T-helper 1 cell treated with Interleukin-12 subunit alpha and Interleukin-12 subunit beta and Interleukin-4 antibody, amounts not matched to agents 30 μg/mL and 1 μg/mL, for 36 hours (primary cell): ENCODE measurements at regions not wholly inside any gene's neighbourhood (a gene's known extent, or its start where the extent isn't known, plus 50 kb on each side); places are given as distances from the start of the nearest gene placed in this dataset.

Source experiments
- H3K27ac Mint-ChIP-seq: one replicate; pipeline ENCODE4 v1.8.0; 2021; ENCODE audit warnings: mild to moderate bottlenecking, mixed read lengths
- H3K27me3 Mint-ChIP-seq: one replicate; pipeline ENCODE4 v1.8.0; 2021; ENCODE audit warnings: low read depth, mixed read lengths
- H3K36me3 Mint-ChIP-seq: one replicate; pipeline ENCODE4 v1.8.0; 2021; ENCODE audit warnings: low read depth, mixed read lengths
- H3K4me1 Mint-ChIP-seq: one replicate; pipeline ENCODE4 v1.8.0; 2021; ENCODE audit warnings: low read depth, mixed read lengths
- H3K4me3 Mint-ChIP-seq: one replicate; pipeline ENCODE4 v1.8.0; 2021; ENCODE audit warnings: mild to moderate bottlenecking, moderate library complexity, mixed read lengths
- H3K9me3 Mint-ChIP-seq: one replicate; pipeline ENCODE4 v1.8.0; 2021; ENCODE audit warnings: mixed read lengths

- no peak overlapping the region for H3K4me3 Mint-ChIP-seq
- H3K36me3 Mint-ChIP-seq, result no peaks in the 10 kb centered on the region
- H3K4me1 Mint-ChIP-seq, result no peaks in the 10 kb centered on the region
- H3K27me3 Mint-ChIP-seq, result no peaks in the 10 kb centered on the region
- H3K9me3 Mint-ChIP-seq, result peaks cover 3% of the 10 kb centered on the region
- H3K27ac Mint-ChIP-seq, result no peak overlapping the region
Observed at GRCh38 chr4:178799204-178799603, 1357.0 kb upstream of the AGA start.

GRCh38 chr4:178808106-178808505 is 1365.9 kb upstream of the AGA start:
- H3K4me3 Mint-ChIP-seq, result no peak overlapping the region
- H3K9me3 Mint-ChIP-seq, result no peaks in the 10 kb centered on the region
- H3K27ac Mint-ChIP-seq, result no peak overlapping the region
- no peaks in the 10 kb centered on the region for H3K4me1 Mint-ChIP-seq
- H3K27me3 Mint-ChIP-seq, result no peaks in the 10 kb centered on the region
- H3K36me3 Mint-ChIP-seq, result no peaks in the 10 kb centered on the region

GRCh38 chr4:178809921-178810320 is 1367.7 kb upstream of the AGA start:
- Mint-ChIP-seq H3K27ac (no peak overlapping the region), H3K27me3 (no peaks in the 10 kb centered on the region)

GRCh38 chr4:178811356-178811755 is 1369.1 kb upstream of the AGA start:
- no peaks in the 10 kb centered on the region for H3K36me3 Mint-ChIP-seq
- H3K9me3 Mint-ChIP-seq, result no peaks in the 10 kb centered on the region
- H3K4me1 Mint-ChIP-seq, result no peaks in the 10 kb centered on the region
- no peak overlapping the region for H3K4me3 Mint-ChIP-seq
- no peak overlapping the region for H3K27ac Mint-ChIP-seq
- H3K27me3 Mint-ChIP-seq, result no peaks in the 10 kb centered on the region

More at GRCh38 chr4:178809921-178810320, 1367.7 kb upstream of the AGA start:
- Mint-ChIP-seq H3K36me3 (no peaks in the 10 kb centered on the region), H3K4me3 (no peak overlapping the region), H3K9me3 (no peaks in the 10 kb centered on the region), H3K4me1 (no peaks in the 10 kb centered on the region)

- H3K27me3 Mint-ChIP-seq, result no peaks in the 10 kb centered on the region
- no peaks in the 10 kb centered on the region for H3K9me3 Mint-ChIP-seq
- H3K36me3 Mint-ChIP-seq, result no peaks in the 10 kb centered on the region
- no peak overlapping the region for H3K4me3 Mint-ChIP-seq
- H3K4me1 Mint-ChIP-seq, result no peaks in the 10 kb centered on the region
- H3K27ac Mint-ChIP-seq, result no peak overlapping the region
Observed at GRCh38 chr4:178812866-178813265, 1370.6 kb upstream of the AGA start.

GRCh38 chr4:178814908-178815307 is 1372.7 kb upstream of the AGA start:
- Mint-ChIP-seq H3K4me1 (no peaks in the 10 kb centered on the region), H3K4me3 (no peak overlapping the region), H3K36me3 (no peaks in the 10 kb centered on the region), H3K27me3 (no peaks in the 10 kb centered on the region), H3K9me3 (no peaks in the 10 kb centered on the region), H3K27ac (no peak overlapping the region)

GRCh38 chr4:178823673-178824295 is 1381.5 kb upstream of the AGA start:
- H3K36me3 Mint-ChIP-seq, result no peaks in the 10 kb centered on the region
- H3K4me3 Mint-ChIP-seq, result no peak overlapping the region
- H3K27ac Mint-ChIP-seq, result no peak overlapping the region
- H3K27me3 Mint-ChIP-seq, result no peaks in the 10 kb centered on the region
- peaks cover 7% of the 10 kb centered on the region for H3K9me3 Mint-ChIP-seq
- no peaks in the 10 kb centered on the region for H3K4me1 Mint-ChIP-seq

- H3K9me3 Mint-ChIP-seq, result no peaks in the 10 kb centered on the region
Observed at GRCh38 chr4:178836865-178837264, 1394.6 kb upstream of the AGA start.

GRCh38 chr4:178838776-178839175 is 1396.5 kb upstream of the AGA start:
- Mint-ChIP-seq H3K4me3 (no peak overlapping the region), H3K27me3 (no peaks in the 10 kb centered on the region), H3K4me1 (no peaks in the 10 kb centered on the region), H3K27ac (no peak overlapping the region), H3K9me3 (peaks cover 3% of the 10 kb centered on the region), H3K36me3 (no peaks in the 10 kb centered on the region)

More at GRCh38 chr4:178836865-178837264, 1394.6 kb upstream of the AGA start:
- Mint-ChIP-seq H3K27ac (no peak overlapping the region), H3K4me1 (no peaks in the 10 kb centered on the region), H3K4me3 (no peak overlapping the region), H3K36me3 (no peaks in the 10 kb centered on the region), H3K27me3 (no peaks in the 10 kb centered on the region)

GRCh38 chr4:178856139-178856800 is 1414.0 kb upstream of the AGA start:
- H3K4me1 Mint-ChIP-seq, result no peaks in the 10 kb centered on the region
- no peak overlapping the region for H3K4me3 Mint-ChIP-seq
- no peaks in the 10 kb centered on the region for H3K36me3 Mint-ChIP-seq
- H3K9me3 Mint-ChIP-seq, result no peaks in the 10 kb centered on the region
- no peak overlapping the region for H3K27ac Mint-ChIP-seq
- no peaks in the 10 kb centered on the region for H3K27me3 Mint-ChIP-seq

- Mint-ChIP-seq H3K27me3 (no peaks in the 10 kb centered on the region), H3K36me3 (no peaks in the 10 kb centered on the region), H3K4me1 (no peaks in the 10 kb centered on the region), H3K27ac (no peak overlapping the region), H3K4me3 (no peak overlapping the region), H3K9me3 (no peaks in the 10 kb centered on the region)
Observed at GRCh38 chr4:178871476-178871875, 1429.2 kb upstream of the AGA start.

GRCh38 chr4:178881937-178882336 is 1439.7 kb upstream of the AGA start:
- Mint-ChIP-seq H3K4me1 (no peaks in the 10 kb centered on the region), H3K4me3 (no peak overlapping the region), H3K27me3 (no peaks in the 10 kb centered on the region), H3K9me3 (peaks cover 9% of the 10 kb centered on the region), H3K27ac (no peak overlapping the region), H3K36me3 (no peaks in the 10 kb centered on the region)

- H3K9me3 Mint-ChIP-seq, result no peaks in the 10 kb centered on the region
- no peaks in the 10 kb centered on the region for H3K36me3 Mint-ChIP-seq
- H3K27ac Mint-ChIP-seq, result no peak overlapping the region
- H3K4me1 Mint-ChIP-seq, result no peaks in the 10 kb centered on the region
- no peak overlapping the region for H3K4me3 Mint-ChIP-seq
- H3K27me3 Mint-ChIP-seq, result no peaks in the 10 kb centered on the region
Observed at GRCh38 chr4:178894126-178894525, 1451.9 kb upstream of the AGA start.

- H3K27me3 Mint-ChIP-seq, result no peaks in the 10 kb centered on the region
- no peaks in the 10 kb centered on the region for H3K9me3 Mint-ChIP-seq
- H3K36me3 Mint-ChIP-seq, result no peaks in the 10 kb centered on the region
- H3K4me1 Mint-ChIP-seq, result no peaks in the 10 kb centered on the region
- no peak overlapping the region for H3K4me3 Mint-ChIP-seq
- no peak overlapping the region for H3K27ac Mint-ChIP-seq
Observed at GRCh38 chr4:178899084-178899483, 1456.8 kb upstream of the AGA start.

- H3K4me1 Mint-ChIP-seq, result no peaks in the 10 kb centered on the region
- H3K27ac Mint-ChIP-seq, result no peak overlapping the region
- H3K27me3 Mint-ChIP-seq, result no peaks in the 10 kb centered on the region
- no peaks in the 10 kb centered on the region for H3K36me3 Mint-ChIP-seq
- H3K4me3 Mint-ChIP-seq, result no peak overlapping the region
- H3K9me3 Mint-ChIP-seq, result no peaks in the 10 kb centered on the region
Observed at GRCh38 chr4:178917756-178918155, 1475.5 kb upstream of the AGA start.
